Activated CD8-positive, alpha-beta memory T cell treated with anti-CD3 and anti-CD28 coated beads for 24 hours (primary cell): ENCODE measurements at regions not wholly inside any gene's neighbourhood (a gene's known extent, or its start where the extent isn't known, plus 50 kb on each side); places are given as distances from the start of the nearest gene placed in this dataset.
A peak's percentile ranks its signal among the peaks of the same experiment; 100 is the strongest.

Experiments used
- DNase-seq: peaks from one replicate; pipeline ENCODE4 v3.0.0-alpha.2; 2020

- peak; percentile 57 for DNase-seq
These were observed 146.9 kb upstream of the C1orf174 start for GRCh38 chr1:4046836-4047461.

GRCh38 chr1:4047666-4048065 is 147.6 kb upstream of the C1orf174 start:
- DNase-seq = no peak

- DNase-seq = no peak
These were observed 148.0 kb upstream of the C1orf174 start for GRCh38 chr1:4048076-4048475.

- DNase-seq = no peak
These were observed 148.8 kb upstream of the C1orf174 start for GRCh38 chr1:4048921-4049320.

GRCh38 chr1:4050998-4051397 is 150.9 kb upstream of the C1orf174 start:
- no peak for DNase-seq

DNA sequence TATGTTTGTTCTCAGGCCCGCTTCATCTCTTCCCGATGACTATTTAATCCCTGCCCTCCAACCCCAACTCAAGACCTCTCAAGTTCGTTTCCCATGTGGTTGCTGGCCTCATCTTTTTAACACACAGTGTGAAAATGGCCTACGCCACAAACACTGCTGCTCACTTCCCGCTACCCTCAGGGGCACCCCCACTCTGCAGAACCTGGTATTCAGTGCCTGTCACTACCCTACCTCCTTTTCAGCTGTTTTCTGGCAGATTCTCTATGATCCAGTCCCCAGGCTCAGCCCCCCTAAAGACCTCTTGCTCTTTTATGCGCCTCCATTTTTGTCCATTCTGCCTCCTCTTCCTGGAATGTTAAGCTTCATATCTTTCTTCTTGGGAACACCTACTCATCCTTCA is 152.6 kb upstream of the C1orf174 start:
- no peak for DNase-seq

GRCh38 chr1:4053160-4053748 is 153.2 kb upstream of the C1orf174 start:
- no peak for DNase-seq

DNA sequence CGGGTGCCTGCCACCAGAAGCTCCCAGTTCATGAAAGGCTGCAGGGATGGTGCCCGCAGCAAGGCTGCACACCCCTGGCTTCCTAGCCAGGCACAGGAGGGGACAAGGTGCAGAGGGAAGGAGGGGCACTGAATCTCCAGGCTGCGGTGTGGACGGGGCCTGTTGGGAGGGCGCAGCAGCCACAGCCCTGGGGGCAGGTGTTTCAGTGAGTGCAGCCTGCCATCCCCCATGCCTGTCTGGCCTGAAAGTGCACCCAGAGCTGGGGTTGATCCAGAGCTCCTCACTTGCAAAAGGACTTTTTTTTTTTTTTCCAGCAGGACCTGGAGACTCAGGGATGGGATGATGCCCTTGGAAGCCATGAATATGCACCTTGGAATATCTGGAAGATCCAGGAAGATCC is 153.7 kb upstream of the C1orf174 start:
- no peak for DNase-seq

- no peak for DNase-seq
These were observed 155.4 kb upstream of the C1orf174 start for GRCh38 chr1:4055294-4055967.

DNA sequence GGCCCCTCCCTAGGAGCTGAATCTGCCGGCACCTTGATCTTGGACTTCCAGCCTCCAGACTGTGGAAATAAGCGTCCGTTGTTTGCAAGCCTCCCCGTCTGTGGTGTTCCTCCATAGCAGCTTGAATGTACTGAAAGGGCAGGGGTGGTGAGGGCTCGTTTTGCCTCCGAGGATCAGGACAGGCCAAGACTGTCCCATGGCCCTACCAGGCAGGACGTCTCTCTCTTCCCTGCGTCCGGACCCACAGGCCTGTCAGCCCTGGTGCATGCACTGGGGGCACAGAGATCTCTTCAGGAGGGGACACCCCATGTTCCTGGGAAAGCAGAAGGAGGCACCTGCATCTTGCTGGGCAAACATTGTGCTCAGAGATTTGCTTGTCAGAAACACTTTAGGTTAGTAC is 156.3 kb upstream of the C1orf174 start:
- no peak for DNase-seq

DNA sequence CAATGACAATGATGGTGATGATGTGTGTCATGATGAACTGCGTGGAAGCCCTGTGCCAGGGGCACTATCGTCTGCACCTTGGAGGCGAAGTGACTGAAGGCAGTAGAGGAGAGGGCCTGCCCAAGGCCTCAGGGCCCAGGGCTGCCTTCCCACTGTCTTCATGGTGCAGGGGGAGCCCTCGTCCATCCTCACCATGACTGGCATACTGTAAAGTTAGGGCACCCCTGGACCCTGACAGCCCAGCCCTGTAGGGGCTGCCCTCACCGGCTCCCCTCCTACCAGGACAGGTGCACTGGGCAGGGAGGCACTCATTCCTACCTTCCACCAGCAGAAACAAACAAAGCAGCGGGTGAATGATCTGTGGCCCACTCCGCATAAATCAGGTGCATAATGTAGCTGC is 156.9 kb upstream of the C1orf174 start:
- no peak for DNase-seq

DNA sequence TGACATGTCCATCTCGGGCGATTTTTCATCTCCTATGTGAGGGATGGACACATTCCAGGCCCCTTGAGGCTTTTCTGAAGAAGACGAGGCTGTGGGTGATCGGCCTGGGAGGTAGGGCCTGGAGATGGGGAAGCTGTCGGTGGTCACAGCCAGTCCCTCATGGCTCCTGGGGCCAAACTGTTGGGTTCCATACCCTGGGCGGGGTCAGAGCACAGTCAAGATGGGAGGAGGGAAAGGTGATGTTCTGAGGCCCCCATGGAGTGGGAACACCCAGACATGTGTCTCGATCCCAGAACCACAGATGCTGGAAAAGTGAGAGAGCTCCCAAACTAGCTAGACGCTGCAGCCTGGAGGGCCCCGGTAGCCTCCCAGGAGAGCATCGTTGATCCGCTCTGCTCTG is 157.5 kb upstream of the C1orf174 start:
- no peak for DNase-seq

- DNase-seq = no peak
These were observed 158.1 kb upstream of the C1orf174 start for GRCh38 chr1:4058122-4058521.

DNA sequence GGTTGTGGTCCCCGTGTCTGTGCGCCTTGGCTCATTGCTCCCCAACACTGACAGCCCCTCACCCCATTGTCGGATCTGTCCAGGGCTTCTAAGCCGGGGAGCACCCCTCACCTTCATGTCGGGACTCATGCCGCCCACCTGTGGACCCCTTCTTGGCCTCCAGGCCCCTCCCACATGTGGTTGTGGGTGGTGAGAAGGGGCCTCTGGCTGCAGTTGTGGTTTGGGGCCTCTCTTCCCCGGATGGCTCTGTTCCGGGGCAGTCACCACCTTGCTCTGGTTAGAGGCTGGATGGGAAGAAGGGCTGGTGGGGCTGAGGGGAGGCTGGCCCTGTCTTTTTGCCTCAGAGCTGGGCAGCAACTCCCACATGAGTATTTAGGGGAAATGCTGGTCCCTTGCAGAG is 158.6 kb upstream of the C1orf174 start:
- DNase-seq = no peak

- no peak for DNase-seq
These were observed 159.2 kb upstream of the C1orf174 start for GRCh38 chr1:4059270-4059669.

GRCh38 chr1:4060850-4061249 is 160.8 kb upstream of the C1orf174 start:
- DNase-seq = no peak

DNA sequence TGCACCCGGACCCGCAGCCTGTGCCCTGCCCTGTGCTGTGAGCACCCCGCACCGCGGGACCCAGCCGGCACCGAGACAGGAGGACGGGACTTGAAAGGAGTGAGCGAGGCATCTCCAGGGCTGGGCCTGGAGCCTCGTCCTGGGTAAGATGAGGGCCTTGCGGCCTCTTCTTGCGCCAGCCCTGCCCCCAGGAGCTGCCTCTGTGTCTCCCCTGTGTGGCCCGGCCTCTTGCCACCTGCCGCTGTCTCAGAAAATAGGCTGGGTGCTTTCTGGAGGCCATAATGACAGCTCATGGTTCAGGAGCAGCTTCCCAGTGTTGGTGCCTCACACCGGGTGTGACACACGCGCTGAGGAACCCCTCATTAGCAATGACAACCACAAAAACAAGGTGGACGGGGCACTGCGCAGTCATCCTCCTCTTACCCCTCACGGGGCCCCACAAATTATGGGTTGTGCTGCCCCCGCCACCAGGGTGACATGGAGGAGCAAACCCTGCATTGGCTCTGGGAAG is 161.5 kb upstream of the C1orf174 start:
- no peak for DNase-seq

DNA sequence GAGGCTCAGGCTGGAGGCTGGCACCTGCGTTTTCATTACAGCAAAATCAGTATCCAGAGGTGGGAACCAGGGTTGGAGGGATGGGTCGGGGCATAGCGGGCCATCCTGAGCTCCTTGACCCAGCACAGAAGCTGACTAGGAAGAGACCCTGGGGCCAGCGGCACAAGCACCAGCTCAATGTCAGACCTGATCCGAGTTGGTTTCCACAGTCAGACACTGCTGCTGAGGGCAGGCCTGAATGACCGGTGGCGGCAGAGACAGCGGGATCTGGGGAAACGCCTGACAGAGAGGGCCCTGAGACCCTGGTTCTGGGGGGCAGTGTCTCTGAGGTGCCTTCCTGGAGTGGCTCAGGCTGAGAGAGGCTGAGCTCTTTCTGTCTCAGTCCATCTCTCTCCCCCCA is 162.0 kb upstream of the C1orf174 start:
- DNase-seq = no peak

DNA sequence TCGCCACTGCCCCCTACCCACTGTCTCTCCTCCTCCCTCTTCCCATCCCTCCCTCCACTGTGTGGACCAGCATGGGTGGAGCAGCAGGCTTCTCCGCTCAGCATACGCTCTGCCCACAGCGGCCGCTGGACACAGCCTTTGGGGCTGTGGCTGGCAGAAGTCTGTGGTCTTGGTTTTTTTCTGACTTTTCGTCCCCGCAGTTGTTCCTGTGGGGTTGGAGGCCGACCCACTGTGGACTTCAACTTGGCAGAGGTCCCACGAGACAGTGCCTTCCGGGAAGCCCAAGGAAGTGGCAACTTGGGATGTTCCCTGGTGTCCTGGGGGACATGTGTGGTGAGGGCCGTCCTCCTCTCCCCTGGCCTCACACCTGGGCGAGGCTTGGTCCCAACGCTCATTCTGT is 162.5 kb upstream of the C1orf174 start:
- no peak for DNase-seq

DNA sequence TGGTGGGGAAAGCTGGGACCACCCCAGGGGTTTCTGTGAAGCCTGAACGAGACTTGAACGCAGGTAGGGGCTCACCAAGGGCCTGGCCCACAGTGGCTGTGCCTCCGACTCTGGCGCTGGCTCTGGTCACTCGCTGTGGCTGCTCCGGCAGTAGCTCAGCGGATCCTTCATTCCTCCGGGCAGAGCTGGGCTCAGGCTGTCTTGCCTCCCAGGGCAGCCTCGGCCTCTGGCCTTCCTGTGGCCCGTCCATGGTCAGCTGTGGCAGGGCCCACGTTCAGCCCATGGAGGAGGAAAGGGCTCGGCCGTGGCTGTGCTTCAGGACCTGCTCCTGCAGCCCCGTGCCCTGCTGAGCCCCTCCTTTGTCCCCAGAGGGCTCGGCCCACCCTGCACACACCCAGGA is 162.9 kb upstream of the C1orf174 start:
- no peak for DNase-seq

- no peak for DNase-seq
These were observed 163.4 kb upstream of the C1orf174 start for GRCh38 chr1:4063516-4063915.

- no peak for DNase-seq
These were observed 164.2 kb upstream of the C1orf174 start for GRCh38 chr1:4064150-4064889.

- DNase-seq = no peak
These were observed 167.0 kb upstream of the C1orf174 start for GRCh38 chr1:4066860-4067599.
